NCI-H82 treated with DMSO at 0.1 percent for 48 hours (cell line): ENCODE measurements at regions not wholly inside any gene's neighbourhood (a gene's known extent, or its start where the extent isn't known, plus 50 kb on each side); places are given as distances from the start of the nearest gene placed in this dataset.
"Not testable (repeated sequence)": the region's sequence is repeated elsewhere in the genome, so short reads cannot be mapped to it uniquely, and the experiment has no call there.

ENCODE experiments used
- DNase-seq: peaks from one replicate; lab custom pipeline; 2025; ENCODE audit not compliant: unreplicated experiment; lab: John Stamatoyannopoulos, UW

GRCh38 chr10:34957531-34957930, 132.6 kb downstream of the CUL2 start:
- DNase-seq, result no peak

GRCh38 chr10:34956756-34957155, 133.4 kb downstream of the CUL2 start:
- DNase-seq, result no peak

- no peak for DNase-seq
Observed at GRCh38 chr10:34955391-34955790, 134.8 kb downstream of the CUL2 start.

GRCh38 chr10:34954142-34954541, 136.0 kb downstream of the CUL2 start:
- DNase-seq, result no peak

- not testable (repeated sequence) for DNase-seq
Observed at GRCh38 chr10:34951263-34951887, 136.3 kb upstream of the PARD3 start.

GRCh38 chr10:34945951-34946522, 130.9 kb upstream of the PARD3 start:
- not testable (repeated sequence) for DNase-seq

GRCh38 chr10:34941471-34942357, 126.6 kb upstream of the PARD3 start:
- DNase-seq, result peak; percentile 76

GRCh38 chr10:34940436-34940835, 125.3 kb upstream of the PARD3 start:
- DNase-seq, result no peak

GRCh38 chr10:34938399-34938670, 123.2 kb upstream of the PARD3 start:
- no peak for DNase-seq

GRCh38 chr10:34937643-34938398, 122.7 kb upstream of the PARD3 start:
- not testable (repeated sequence) for DNase-seq

- DNase-seq, result no peak
Observed at GRCh38 chr10:34936061-34936460, 121.0 kb upstream of the PARD3 start.

GRCh38 chr10:34933676-34934075, 118.6 kb upstream of the PARD3 start:
- DNase-seq, result no peak

GRCh38 chr10:34932235-34932634, 117.1 kb upstream of the PARD3 start:
- DNase-seq, result no peak

GRCh38 chr10:34931216-34931615, 116.1 kb upstream of the PARD3 start:
- no peak for DNase-seq

GRCh38 chr10:34922138-34922537, 107.0 kb upstream of the PARD3 start:
- no peak for DNase-seq

GRCh38 chr10:34920578-34920977, 105.5 kb upstream of the PARD3 start:
- DNase-seq, result no peak

- DNase-seq, result no peak
Observed at GRCh38 chr10:34918776-34919315, 103.8 kb upstream of the PARD3 start.

GRCh38 chr10:34918060-34918775, 103.1 kb upstream of the PARD3 start:
- DNase-seq, result no peak

GRCh38 chr10:34916314-34916713, 101.2 kb upstream of the PARD3 start:
- no peak for DNase-seq

GRCh38 chr10:34912771-34913170, 97.7 kb upstream of the PARD3 start:
- DNase-seq, result no peak
